Activated CD8-positive, alpha-beta memory T cell treated with anti-CD3 and anti-CD28 coated beads for 24 hours (primary cell): ENCODE measurements at regions not wholly inside any gene's neighbourhood (a gene's known extent, or its start where the extent isn't known, plus 50 kb on each side); places are given as distances from the start of the nearest gene placed in this dataset.

ENCODE experiments used
- DNase-seq: peaks from one replicate; pipeline ENCODE4 v3.0.0-alpha.2; 2020

DNA sequence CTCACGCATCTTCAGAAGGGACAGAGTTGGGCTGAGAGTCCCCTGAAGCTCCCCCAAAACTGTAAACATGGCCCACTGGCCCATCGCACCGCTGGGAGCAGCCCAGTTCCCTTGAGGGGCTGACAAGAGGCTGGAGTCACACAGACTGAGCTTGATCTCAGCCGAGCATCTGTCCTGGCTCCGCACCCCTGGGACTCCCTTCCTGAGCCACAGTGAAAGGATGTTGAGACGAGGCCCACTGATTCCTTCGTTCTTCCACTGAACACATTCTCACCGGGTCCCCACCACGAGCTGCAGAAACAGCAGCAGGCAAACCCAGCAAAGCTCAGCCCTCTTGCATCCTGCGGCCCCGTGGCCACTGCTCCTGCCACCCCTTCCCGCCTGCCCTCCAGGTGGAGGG lies 145.9 kb upstream of the CIBAR2 start:
- DNase-seq = no peak

DNA sequence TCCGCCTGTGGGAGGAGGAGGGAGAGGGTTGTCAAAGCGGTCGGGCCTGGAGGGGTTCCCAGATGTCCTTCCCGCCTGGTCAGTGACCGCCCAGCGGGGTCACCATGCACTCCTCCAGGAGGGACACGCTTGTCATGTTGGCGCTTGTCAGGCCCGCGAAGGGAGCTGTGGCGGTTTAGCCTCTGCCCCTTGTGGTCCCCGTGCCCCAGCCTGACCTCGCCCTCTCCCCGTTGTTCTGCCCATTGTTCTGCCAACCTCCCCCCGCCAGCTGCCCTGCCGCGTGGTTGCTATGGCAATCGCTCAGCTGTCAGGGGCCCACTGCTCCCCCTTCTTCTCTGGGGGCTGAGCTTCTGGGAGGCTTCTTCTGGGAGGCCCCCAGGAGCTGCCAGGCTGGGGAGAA lies 146.4 kb upstream of the CIBAR2 start:
- no peak for DNase-seq

DNA sequence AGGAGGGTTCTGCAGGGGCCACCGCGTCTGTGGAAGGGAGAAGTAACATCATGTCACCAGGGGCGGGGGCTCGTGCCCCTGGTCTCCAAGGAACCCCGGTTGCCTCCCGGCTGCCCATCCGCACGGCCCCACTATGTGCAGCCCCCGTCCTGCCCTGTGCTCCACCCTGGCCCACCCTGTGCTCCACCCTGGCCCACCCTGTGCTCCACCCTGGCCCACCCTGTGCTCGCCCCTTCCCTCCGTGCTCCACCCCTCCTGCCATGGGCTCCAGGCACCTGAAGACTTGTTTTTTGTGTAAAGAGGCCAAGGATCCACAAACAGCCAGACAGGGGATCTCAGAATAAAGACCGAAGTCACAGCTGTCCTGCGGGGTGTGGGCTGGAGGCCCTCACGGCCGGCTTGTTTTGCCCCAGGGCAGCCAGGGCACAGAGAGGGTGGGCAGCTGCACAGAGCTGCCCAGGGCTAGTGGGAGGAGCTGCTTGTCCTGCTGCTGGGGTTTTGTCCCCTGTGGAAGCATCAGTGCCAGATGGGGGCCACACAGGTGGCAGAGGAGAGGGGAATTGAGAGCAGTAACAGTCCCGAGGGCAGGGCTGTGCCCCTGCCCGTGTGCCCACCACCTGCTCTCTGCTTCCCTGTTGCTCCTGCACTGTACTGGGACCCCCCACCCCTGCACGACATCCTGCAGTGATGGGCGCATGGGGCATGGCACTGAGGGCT lies 147.0 kb upstream of the CIBAR2 start:
- DNase-seq = no peak

DNA sequence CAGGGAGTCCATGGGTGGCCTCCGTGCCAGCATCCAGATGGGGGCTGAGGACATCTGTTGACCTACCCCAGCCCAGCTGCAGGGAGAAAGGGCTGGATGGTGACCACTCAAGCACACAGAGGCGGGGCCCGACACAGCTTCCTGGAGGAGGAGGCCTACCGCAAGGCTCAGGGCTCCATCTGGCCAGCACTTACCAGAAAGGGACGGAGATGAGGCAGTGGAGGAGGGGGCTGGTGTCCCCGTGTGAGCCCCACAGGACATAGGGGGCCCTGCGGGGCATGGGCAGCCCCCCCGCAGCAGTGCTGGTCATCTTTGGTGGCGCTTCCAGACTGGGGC lies 147.5 kb upstream of the CIBAR2 start:
- no peak for DNase-seq

DNA sequence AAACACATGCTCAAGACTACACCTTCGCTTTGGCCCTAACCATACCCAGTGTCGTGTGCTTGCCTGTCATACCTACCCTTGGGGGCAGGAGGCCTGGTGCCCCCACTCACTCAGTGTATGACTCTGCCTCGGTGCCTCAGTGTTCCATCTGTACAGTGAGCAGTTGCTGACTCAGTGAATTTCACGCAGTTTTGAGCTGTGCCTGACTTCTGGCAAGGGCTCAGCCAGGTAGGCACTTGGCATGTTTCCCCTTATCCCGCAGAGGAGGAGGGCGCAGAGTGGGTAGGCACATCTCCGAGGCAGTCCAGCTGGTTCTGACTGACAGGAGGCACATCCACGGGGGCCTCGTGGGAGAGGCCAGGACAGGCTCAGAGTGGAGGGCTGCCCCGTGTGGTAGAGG lies 148.9 kb upstream of the CIBAR2 start:
- no peak for DNase-seq

DNA sequence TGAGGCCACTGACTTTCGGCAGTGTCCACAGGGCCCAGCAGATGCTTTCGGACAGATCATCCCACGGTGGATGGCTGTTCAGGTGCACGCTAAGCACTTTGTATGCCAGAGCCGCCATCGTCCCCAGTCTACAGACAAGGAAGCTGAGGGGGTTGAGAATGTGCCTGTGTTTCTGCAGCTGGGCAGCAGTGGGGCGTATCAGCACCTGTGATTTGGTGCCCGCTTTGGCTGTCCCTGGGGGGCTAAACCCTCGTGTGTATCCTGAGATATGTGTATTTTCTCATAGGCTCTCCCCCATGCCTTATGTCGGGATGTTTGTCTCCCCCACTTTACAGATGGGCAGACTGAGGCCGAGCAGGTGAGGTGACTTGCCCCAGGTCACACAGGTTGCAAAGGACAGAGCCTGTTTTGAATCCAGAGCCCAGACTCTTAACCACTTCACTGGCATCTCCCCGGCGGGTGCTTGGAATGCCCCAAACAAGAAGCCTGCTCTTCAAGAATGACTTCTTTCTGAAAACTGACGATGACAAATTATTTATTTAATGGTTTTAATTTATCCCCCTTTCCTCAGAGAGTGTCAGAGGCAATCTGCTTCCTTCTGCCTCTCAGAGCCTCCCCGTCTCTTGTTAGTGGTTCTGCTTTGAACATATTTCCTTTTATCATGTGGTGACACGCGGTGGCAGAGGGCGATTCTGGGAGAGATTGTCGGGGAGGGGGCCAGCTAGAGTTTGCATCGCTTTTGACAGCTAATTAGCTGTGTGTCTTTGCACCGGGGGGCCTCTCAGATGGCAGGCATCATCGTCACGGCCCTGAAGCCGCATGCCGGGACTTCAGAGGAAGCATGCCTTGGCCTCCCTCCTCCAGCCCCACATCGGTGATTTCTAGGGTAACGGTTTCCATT lies 149.6 kb upstream of the CIBAR2 start:
- no peak for DNase-seq

DNA sequence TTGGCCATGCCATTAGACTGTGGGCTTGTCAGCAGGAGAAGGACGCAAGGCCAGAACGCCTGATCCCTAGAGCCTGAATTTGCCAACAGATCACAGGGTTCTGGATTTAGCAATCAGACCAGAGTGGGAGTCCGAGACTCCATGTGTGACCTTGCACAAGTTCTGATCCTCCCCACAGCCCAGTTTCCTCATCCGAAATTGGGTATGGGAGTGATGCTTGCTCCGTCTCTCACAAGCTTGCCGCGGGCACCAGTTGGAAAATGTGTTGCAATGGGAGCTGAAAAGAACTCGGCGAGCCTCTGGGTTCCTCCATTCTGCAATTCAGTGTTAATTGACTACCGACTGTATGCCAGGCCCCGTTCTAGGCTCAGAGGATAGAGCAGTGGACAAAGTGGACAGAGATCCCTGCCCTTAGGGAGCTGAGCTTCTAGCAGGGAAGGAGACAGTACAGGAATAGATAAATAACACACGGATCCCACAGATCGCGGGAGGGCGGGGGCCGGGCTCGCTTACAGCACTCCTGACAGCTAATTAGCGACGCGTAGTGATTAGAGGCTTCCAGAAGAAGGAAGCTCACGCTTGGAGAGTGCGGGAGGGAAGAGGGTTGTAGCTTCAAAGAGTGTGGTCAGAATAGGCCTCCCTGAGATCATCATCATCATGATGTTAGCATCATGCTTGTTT lies 150.4 kb upstream of the CIBAR2 start:
- DNase-seq = no peak

DNA sequence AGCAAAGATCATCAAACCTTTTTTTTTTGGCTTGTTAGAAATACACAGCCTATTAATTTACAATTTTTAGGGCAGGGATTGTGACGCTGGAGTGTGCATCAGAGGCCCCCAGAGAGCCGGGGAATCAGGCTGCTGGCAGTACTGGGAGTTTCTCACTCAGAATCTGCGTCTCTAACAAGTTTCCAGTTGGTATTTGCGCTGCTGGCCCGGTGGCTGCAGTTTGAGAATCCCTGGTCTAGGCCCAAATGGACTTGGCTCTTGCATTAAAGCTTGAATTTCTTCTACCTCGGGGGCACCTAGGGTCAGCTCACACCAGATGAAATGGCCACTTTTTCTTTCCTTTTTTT lies 150.9 kb upstream of the CIBAR2 start:
- no peak for DNase-seq

DNA sequence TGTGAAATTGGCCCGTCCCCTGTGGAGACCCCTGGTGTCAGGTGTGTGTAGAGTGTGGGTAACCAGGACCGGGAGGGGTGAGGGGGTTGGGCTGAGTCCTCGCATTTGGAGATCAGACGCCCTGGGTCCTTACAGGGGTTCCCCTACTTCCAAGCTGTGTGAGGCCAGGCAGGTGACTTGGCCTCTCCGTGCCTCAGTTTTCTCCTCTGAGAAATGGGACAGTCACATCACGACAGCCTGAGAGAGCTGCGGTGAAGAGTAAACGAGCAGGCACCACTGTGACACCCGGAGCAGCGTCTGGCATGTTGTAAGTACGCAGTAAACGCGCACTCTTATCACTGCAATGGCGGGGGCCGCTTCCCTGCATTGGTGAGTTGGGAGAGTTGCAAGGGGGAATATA lies 152.5 kb upstream of the CIBAR2 start:
- no peak for DNase-seq

DNA sequence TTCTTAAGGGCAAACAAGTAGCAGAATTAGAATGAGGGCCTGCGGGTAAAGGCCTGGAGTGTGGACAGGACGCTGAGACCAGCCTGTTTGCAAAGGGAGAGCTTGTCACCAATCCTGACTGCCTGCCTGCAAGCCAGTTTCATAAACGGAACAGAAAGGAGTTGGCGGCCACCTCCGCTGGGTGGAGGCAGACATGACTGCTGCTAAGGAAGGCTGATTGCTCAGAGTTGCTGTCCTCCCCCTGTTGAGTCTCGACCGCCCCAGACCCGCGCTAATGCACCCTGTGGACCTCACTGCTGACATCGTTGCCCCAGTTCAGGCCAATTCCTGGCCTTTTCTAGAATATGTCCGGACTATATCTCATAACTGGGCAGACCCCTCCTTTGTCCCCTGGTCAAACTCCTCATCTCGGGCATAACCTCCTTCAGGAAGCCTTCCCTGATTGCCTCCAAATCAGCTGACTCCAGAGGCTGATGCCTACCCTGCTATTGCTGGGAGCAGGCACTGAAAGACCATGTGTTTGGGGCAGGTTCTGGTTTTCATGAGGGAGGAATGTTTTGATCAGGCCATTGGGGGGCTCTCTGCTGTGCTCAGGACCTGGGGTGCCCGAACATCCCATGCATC lies 153.0 kb upstream of the CIBAR2 start:
- DNase-seq = no peak

DNA sequence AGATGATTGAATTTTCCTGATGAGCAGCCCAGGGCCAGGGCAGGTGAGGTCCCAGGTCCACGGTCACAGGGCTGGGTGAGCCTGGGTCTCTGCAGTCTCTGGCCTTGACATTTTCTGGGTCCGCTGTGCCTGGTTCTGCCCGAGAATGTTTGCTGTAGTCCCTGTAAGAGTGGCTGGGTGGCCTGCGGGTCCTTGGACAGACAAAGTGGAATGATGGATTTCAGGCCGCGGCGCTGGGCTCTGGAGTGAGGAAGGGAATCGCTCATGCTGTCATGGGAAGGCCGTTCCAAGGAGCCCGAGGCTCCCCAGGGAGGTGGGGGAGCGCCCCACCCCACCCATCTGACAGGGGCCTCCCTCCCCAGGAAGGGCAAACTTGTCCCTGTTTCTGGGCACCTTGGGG lies 153.5 kb upstream of the CIBAR2 start:
- no peak for DNase-seq

DNA sequence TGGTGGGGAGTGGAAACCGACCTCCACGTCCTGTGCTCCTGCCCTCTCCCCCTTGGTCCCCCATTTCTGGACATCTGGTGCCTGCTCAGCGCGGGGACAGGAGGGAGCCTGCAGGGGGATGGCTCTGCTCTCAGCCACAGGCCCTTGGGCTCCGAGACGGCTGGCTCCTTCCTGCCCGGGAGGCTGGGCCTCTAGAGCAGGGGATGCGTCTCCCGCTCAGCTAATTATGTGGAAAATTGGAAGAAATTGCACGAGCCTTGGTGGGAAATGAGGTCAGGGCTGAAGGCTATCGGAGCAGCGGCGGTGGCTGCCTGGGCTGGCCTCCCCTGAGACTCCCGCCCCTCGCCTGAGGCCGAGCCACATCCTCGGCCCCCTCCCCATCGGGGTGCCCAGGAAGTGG lies 154.6 kb upstream of the CIBAR2 start:
- no peak for DNase-seq

DNA sequence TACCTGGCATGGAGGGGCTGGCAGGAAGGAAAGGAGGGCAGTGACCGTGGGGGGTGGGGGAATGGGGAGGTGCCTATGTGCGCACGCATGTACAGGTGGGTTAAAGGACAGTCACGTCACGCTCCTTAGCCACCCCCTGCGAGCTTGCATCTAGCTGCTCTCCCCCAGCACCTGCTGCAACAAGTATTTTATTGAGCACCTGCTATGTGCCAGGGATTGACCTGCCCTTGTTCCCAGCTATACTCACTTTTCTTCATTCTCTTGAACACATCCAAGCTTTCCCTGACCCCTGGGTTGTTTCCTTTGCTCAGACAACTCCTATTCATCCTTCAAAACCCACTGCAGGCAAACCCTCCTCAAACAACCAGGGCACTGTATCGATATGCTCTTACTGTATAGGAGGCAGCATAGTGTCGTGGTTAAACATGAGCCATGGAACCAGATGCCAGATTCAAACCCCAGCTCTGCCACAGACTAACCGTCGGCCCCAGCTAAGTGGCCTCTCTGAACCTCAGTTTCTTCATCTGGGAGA lies 155.2 kb upstream of the CIBAR2 start:
- DNase-seq = no peak

DNA sequence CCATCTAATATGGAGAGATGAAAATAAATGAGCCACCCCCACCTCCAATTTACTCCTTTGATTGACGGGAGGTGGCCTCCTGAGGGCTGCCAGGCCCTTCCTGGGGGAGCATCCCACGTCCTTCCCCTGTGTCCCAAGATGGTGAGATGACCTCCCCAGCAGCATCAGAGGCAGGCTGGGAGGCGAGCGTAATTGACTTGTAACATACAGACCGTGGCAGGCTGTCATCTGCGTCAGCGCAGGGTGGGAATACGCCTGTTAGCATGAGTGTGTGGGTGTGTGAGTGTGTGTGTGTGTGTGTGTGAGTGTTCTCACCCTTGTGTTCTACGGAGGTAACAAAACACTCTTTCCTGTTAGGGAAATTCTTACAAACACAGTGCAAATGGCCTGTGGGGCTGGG lies 156.9 kb upstream of the CIBAR2 start:
- DNase-seq = no peak

DNA sequence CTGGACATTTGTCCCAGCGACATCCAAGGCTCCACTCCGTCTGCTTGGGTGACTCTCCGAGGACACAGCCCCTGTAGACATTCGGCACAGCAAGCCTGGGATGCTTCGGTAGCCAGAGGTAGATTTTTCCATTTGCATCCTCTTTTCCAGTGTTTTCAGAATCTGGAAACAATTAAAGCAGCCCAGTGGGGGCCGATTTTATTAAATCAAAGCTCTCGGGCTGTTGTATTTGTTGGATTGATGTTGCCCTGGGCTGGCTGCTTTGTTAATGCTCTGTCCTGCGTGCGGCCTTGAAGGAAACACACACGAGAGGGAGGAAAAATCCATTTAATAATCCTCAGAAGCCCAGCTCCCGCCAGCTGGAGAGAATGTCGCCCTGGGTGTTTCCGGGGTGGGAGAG lies 158.1 kb upstream of the CIBAR2 start:
- DNase-seq = no peak

DNA sequence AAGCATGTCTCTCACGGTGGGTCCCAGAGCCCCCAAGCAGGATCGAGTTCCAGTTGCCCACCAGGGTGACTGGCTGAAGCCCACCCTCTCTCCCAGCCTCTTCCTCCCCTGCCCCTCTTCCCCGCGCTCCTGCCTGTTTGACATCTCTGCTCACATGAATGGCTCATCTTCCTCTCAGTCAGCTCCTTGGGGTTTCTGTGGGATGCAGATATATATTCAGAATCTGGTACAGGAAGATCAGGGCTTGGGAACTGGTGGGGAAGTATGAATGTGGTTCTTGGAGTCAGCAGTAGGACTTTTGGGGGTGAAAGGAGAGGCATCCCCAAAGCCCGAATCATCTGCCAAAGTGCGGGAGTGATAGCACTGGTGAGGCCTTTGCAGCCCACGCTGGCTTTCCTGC lies 158.9 kb upstream of the CIBAR2 start:
- DNase-seq = no peak

DNA sequence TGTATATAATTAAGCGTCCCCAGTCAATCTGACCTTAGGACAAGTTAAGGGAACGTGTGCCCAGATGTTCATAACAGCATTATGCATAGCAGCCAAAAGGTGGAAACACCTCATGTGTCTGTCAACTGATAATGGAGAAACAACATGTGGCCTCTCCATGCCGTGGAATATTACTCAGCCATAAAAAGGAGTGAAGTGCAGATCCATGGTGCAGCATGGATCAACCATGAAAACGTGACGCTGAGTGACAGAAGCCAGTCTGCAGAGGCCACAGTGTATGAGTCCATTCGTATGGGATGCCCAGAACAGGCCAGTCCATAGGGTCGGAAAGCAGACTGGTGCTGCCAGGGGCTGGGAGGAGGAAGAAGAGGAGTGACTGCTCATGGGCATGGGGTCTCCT lies 161.0 kb upstream of the CIBAR2 start:
- DNase-seq = no peak

DNA sequence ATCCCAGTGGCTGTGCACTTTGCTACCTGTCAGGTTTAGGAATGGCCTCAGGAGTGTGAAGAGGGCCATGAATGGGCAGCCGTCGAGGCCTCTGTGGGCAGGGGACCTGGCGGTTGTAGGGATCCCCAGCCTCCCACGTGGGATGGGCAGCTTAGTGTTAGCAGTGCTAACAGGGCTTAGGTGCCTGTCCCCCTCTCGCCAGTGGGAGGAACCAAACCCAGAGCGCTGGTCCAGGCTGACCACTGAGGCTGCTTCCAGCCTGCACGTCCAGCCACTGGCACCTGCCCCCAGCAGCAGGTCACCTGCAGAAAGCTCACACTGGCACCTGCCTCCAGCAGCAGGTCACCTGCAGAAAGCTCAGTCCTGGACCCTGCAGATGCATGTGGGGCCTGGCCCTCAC lies 162.2 kb upstream of the CIBAR2 start:
- no peak for DNase-seq

DNA sequence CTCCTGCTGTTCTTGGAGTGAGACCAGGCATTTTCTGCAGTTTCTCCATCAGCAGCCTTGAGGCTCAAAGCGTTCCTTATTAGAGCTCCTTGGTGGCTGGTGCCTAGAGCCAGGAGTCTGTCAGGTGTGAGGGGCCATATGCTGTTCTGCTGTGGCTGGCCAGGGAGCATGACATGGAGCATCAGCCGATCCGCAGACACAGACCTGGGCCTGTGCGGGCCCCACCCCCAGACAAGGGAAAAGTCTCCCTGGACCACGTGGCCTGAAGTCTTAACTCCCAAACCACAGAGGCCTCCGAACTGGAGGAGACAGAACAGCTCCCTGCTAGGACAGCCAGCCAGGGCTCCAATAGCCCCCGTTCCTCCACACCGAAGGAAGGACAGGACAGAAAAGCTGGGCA lies 162.7 kb upstream of the CIBAR2 start:
- DNase-seq = no peak

DNA sequence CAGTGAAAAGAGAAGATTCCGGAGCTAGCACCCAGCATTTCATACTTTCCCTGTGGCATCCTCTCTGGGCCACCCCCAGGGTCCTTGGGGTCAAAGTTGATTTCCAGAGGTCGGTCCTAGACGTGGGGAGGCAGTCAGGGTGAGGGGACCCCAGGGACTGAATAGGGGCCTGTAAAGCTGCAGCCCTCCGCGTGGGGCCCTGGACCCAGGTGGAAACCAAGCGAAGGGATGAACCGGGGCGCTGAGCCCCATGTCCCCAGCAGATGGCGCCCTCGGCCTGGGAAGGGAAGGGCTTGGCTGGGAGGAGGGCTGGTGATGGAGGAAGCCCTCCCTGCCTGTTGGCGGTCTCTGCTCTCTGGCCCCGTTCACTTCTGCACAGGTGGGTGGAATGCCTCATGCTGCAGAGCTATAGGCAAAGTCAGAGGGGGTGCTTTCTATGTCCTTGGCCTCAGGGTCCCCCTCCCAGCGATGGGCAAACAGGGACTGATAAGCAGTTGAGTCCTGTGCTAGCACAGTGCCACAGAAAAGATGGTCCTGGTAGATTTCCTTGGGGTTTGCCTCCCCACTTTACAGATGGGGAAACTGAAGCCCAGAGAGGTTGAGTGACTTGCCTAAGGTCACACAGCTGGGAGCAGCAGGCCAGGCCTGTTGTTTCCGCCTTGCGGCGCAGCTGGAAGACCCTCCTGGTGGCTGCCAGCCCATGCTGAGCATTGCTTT lies 163.4 kb upstream of the CIBAR2 start:
- peak; percentile 89 for DNase-seq

DNA sequence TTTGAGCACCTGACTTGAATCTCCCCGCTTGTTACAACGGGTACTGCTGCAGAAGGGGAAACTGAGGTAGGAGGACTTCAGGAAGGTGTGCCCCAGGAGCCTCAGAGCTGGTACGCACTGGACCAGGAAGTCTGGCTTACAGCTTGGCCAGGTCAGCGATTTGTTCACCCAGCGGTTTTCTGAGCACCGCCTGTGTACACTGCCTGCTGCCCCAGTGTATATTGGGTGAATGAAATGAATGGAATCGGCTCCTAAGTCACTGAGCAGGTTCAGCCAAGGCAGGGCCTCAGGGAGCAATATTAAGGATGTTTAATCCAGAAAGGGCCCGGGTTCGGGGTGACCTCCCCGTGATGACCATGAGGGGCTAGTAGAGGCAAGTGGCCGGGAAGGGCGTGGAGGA lies 164.0 kb upstream of the CIBAR2 start:
- DNase-seq = no peak

DNA sequence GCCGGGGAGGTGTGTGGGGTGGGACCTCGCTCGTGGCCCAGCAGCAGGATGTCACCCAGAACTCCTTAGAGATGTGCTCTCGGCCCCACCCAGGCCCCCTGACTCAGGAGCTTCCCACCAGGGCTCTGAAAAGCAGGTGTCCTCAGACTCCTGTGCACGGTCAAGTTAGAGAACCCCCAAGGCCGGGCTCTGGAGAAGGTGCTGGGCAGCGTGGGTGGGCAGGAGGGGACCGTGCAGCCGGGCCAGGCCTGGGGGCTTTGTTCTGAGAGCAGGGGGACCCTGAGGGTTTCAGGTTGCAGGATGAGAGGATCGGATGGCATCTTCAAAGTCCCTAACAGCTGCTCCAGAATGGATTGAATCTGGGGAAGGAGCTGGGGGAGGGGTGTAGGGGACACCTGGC lies 164.4 kb upstream of the CIBAR2 start:
- DNase-seq = no peak

DNA sequence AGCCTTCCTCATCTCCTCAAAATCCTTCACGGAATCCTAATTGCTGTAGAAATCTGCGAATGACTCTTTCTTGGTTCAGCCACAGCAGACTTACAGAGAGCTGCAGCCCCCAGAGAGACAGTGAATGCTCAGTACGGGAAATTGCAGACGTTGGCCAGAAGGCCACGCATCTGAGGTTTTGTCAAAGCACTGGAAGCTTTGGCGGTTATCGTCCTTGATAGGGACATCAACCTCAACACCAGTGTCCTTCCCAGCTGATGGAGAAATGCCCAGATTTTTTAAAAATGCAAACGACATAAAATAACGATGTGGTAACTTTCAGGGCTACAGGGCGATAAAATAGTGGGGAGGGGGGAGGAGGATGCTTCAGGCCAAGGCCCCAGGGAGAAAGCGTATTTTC lies 166.6 kb upstream of the CIBAR2 start:
- DNase-seq = no peak
